ENCODE measurements at regions not wholly inside any gene's neighbourhood (a gene's known extent, or its start where the extent isn't known, plus 50 kb on each side); places are given as distances from the start of the nearest gene placed in this dataset.
"Not testable (repeated sequence)": the region's sequence is repeated elsewhere in the genome, so short reads cannot be mapped to it uniquely, and the experiment has no call there.

GRCh38 chr12:115866281-115866680 is 411.2 kb downstream of the MED13L start:
- FAIRE-seq; H2AFZ ChIP-seq (ENCODE audit: low read depth, low read length); H4K20me1 ChIP-seq (replicated peaks; ENCODE audit: control insufficient read depth, insufficient read depth, low read length); H3K79me2 ChIP-seq (ENCODE audit: control insufficient read depth, insufficient read depth, low read length); H3K27me3 ChIP-seq (ENCODE audit: control insufficient read depth in 2 of 2, insufficient read depth in 2 of 2, low read length in 2 of 2); ATAC-seq; H3K4me3 ChIP-seq; H3K4me2 ChIP-seq (ENCODE audit: insufficient read depth, low read length); H3K27ac ChIP-seq (ENCODE audit: extremely low read depth, low read depth, low read length); CTCF ChIA-PET (ENCODE audit: low intra/inter-chr PET ratio); H3K9me3 ChIP-seq (replicated peaks; ENCODE audit: control insufficient read depth, insufficient read depth, low read depth, low read length); intact Hi-C loops (cut with micrococcal nuclease); BruUV-seq (replicated peaks); in situ Hi-C loops (cut with MboI); H3K36me3 ChIP-seq (ENCODE audit: control insufficient read depth, insufficient read depth, low read length); POLR2A ChIA-PET; H3K9ac ChIP-seq (ENCODE audit: insufficient read depth in 1 of 2, low read depth in 2 of 2, low read length in 2 of 2); H3K4me1 ChIP-seq (replicated peaks in 1 of 2; ENCODE audit: control insufficient read depth in 2 of 2, insufficient read depth in 2 of 2, low read length in 2 of 2); DNase-seq (ENCODE audit: extremely low read depth in 1 of 4, low spot score in 3 of 4); H3K9me1 ChIP-seq (ENCODE audit: control insufficient read depth, insufficient read depth, low read length): not testable (repeated sequence)
- WGBS (ENCODE audit: insufficient coverage, low coverage, missing lambda C conversion rate), result 0% methylated on average over 2 of the region's 3 CpGs

- no peak overlapping the region for H3K9ac ChIP-seq (ENCODE audit: insufficient read depth in 1 of 2, low read depth in 2 of 2, low read length in 2 of 2)
- no peak for DNase-seq (ENCODE audit: extremely low read depth in 1 of 4, low spot score in 3 of 4)
- no peaks in the 10 kb centered on the region for H3K9me1 ChIP-seq (ENCODE audit: control insufficient read depth, insufficient read depth, low read length)
- H3K9me3 ChIP-seq (replicated peaks; ENCODE audit: control insufficient read depth, insufficient read depth, low read depth, low read length), result no peaks in the 10 kb centered on the region
- CTCF ChIA-PET (ENCODE audit: low intra/inter-chr PET ratio), result interaction anchor here (0.7 kb wide), 1 partner anchor 83 kb away, joined by 3 read pairs; no protein-coding TSS in a partner anchor
- no peak overlapping the region for H3K4me2 ChIP-seq (ENCODE audit: insufficient read depth, low read length)
- H3K36me3 ChIP-seq (ENCODE audit: control insufficient read depth, insufficient read depth, low read length), result no peaks in the 10 kb centered on the region
- no peaks in the 10 kb centered on the region for H3K79me2 ChIP-seq (ENCODE audit: control insufficient read depth, insufficient read depth, low read length)
- no peak for FAIRE-seq
- no peak overlapping the region for H3K4me3 ChIP-seq
- H3K27me3 ChIP-seq (ENCODE audit: control insufficient read depth in 2 of 2, insufficient read depth in 2 of 2, low read length in 2 of 2), result peaks cover 3 to 13% of the 10 kb centered on the region in 2 experiments; a peak in 3 of 5 replicates
- in situ Hi-C loops (cut with MboI), result no loop called here
- no peaks in the 10 kb centered on the region for H4K20me1 ChIP-seq (replicated peaks; ENCODE audit: control insufficient read depth, insufficient read depth, low read length)
- no peaks in the 10 kb centered on the region for H3K4me1 ChIP-seq (replicated peaks in 1 of 2; ENCODE audit: control insufficient read depth in 2 of 2, insufficient read depth in 2 of 2, low read length in 2 of 2)
- no TSS peak for BruUV-seq (replicated peaks)
- intact Hi-C loops (cut with micrococcal nuclease), result no loop called here
- POLR2A ChIA-PET, result no interaction called here
- no peak for ATAC-seq
- H3K27ac ChIP-seq (ENCODE audit: extremely low read depth, low read depth, low read length), result no peak overlapping the region
- H2AFZ ChIP-seq (ENCODE audit: low read depth, low read length), result no peak overlapping the region
- WGBS (ENCODE audit: insufficient coverage, low coverage, missing lambda C conversion rate), result 5% methylated on average over 2 of the region's 2 CpGs
- TF ChIP-seq SMAD2 (IDR thresholded peaks at IDR 0.05; ENCODE audit: low read depth, low read length) (no peak), ZNF384 (IDR thresholded peaks at IDR 0.05; ENCODE audit: low read depth, low read length) (no peak), NKRF (IDR thresholded peaks at IDR 0.05; ENCODE audit: borderline replicate concordance) (no peak), SNAPC5 (CRISPR knock-in tag; IDR thresholded peaks at IDR 0.05) (no peak), ATF7 (IDR thresholded peaks at IDR 0.05) (no peak), ZBTB26 (CRISPR knock-in tag; IDR thresholded peaks at IDR 0.05) (no peak), MEF2D (tag; conservative IDR thresholded peaks at IDR 0.05; ENCODE audit: low read depth) (no peak), DEAF1 (CRISPR knock-in tag; IDR thresholded peaks at IDR 0.05) (no peak), SMAD3 (CRISPR knock-in tag; conservative IDR thresholded peaks at IDR 0.05) (no peak), KDM2B (CRISPR knock-in tag; IDR thresholded peaks at IDR 0.05) (no peak)
- TF ChIP-seq, protein P1, sequence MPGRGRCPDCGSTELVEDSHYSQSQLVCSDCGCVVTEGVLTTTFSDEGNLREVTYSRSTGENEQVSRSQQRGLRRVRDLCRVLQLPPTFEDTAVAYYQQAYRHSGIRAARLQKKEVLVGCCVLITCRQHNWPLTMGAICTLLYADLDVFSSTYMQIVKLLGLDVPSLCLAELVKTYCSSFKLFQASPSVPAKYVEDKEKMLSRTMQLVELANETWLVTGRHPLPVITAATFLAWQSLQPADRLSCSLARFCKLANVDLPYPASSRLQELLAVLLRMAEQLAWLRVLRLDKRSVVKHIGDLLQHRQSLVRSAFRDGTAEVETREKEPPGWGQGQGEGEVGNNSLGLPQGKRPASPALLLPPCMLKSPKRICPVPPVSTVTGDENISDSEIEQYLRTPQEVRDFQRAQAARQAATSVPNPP (IDR thresholded peaks at IDR 0.05; ENCODE audit: borderline replicate concordance, insufficient read depth, insufficient read length), result no peak
Measured at GRCh38 chr12:115864396-115864795, 413.1 kb downstream of the MED13L start.

Data from K562 (cell line).